H1 (cell line): ENCODE measurements at regions not wholly inside any gene's neighbourhood (a gene's known extent, or its start where the extent isn't known, plus 50 kb on each side); places are given as distances from the start of the nearest gene placed in this dataset.

Experiments
- CTCF ChIA-PET: fragments of 300-600 bp; sonication (Branson Sonifier 250); formaldehyde crosslinking; loops from one replicate; lab custom pipeline; 2021; ENCODE audit not compliant: partially characterized antibody; lab: Charles Lee
- POLR2A ChIA-PET: fragments of 300-600 bp; sonication (Branson Sonifier 250); formaldehyde crosslinking; loops from one replicate; lab custom pipeline; 2021; ENCODE audit warnings: inconsistent platforms; ENCODE audit not compliant: partially characterized antibody; lab: Charles Lee
- DNase-seq, 2 experiments: peaks; one replicate each; pipeline versions ENCODE4 v3.0.0 to v3.0.0-alpha.2; 2010 to 2022; ENCODE audit warnings: low spot score in 2 of 2, low read depth in 1 of 2, mixed read lengths in 1 of 2
- FAIRE-seq: peaks from 2 replicates; lab custom pipeline; 2011; peaks lifted over from hg19 to GRCh38; lab: Jason Lieb, UNC
- H2AFZ ChIP-seq: 2 replicates; pipeline ENCODE4 v1.8.1; 2012; ENCODE audit warnings: low read length, inconsistent platforms
- H2AK5ac ChIP-seq: 2 replicates; pipeline ENCODE4 v1.6.1; 2013; ENCODE audit warnings: low read depth, low read length
- H2BK120ac ChIP-seq: replicated peaks from 2 replicates; pipeline ENCODE3; 2013; ENCODE audit warnings: low read depth, low read length, inconsistent platforms
- H2BK12ac ChIP-seq: 2 replicates; pipeline ENCODE4 v1.6.1; 2013; ENCODE audit warnings: low read depth, low read length
- H2BK15ac ChIP-seq: 2 replicates; pipeline ENCODE4 v1.6.1; 2013; ENCODE audit warnings: low read length
- H2BK20ac ChIP-seq: 2 replicates; pipeline ENCODE4 v1.6.1; 2013; ENCODE audit warnings: low read length
- H2BK5ac ChIP-seq: 2 replicates; pipeline ENCODE4 v1.6.1; 2013; ENCODE audit warnings: low read depth, low read length
- H3K14ac ChIP-seq: 2 replicates; pipeline ENCODE4 v1.6.1; 2013; ENCODE audit warnings: inconsistent platforms; ENCODE audit not compliant: insufficient read length
- H3K18ac ChIP-seq: 2 replicates; pipeline ENCODE4 v1.6.1; 2013; ENCODE audit warnings: low read length; ENCODE audit errors: extremely low read depth
- H3K23ac ChIP-seq: 2 replicates; pipeline ENCODE4 v1.6.1; 2013; ENCODE audit warnings: inconsistent platforms; ENCODE audit not compliant: insufficient read length
- H3K23me2 ChIP-seq: 2 replicates; pipeline ENCODE4 v1.6.1; 2013; ENCODE audit warnings: low read depth, low read length
- H3K27ac ChIP-seq: 2 replicates; pipeline ENCODE4 v1.6.1; 2011; ENCODE audit warnings: low read depth, low read length, inconsistent platforms
- H3K27me3 ChIP-seq, 4 experiments: replicated peaks in 1 of 4; 1 replicate in 1 of 4; 2 replicates in 3 of 4; pipeline versions ENCODE4 v1.6.1 to v1.8.1; 2011 to 2013; ENCODE audit warnings: low read length in 3 of 4, mild to moderate bottlenecking in 3 of 4, inconsistent platforms in 2 of 4, mixed read lengths in 2 of 4, moderate library complexity in 1 of 4; ENCODE audit not compliant: control insufficient read depth in 3 of 4, insufficient read depth in 3 of 4; ENCODE audit errors: extremely low read depth in 1 of 4
- H3K36me3 ChIP-seq, 4 experiments: 2 replicates each; pipeline versions ENCODE4 v1.6.1 to v1.8.1; 2011 to 2013; ENCODE audit warnings: mild to moderate bottlenecking in 4 of 4, low read length in 3 of 4, moderate library complexity in 2 of 4, control low read depth in 1 of 4, inconsistent platforms in 1 of 4; ENCODE audit not compliant: insufficient read depth in 4 of 4, control insufficient read depth in 2 of 4
- H3K4ac ChIP-seq: replicated peaks from 2 replicates; pipeline ENCODE3; 2013; ENCODE audit warnings: low read length, low read depth, mixed read lengths, inconsistent platforms; ENCODE audit not compliant: insufficient read length
- H3K4me1 ChIP-seq, 4 experiments: replicated peaks in 1 of 4; 1 replicate in 1 of 4; 2 replicates in 3 of 4; pipeline versions ENCODE4 v1.6.1 to v1.8.1; 2011 to 2013; ENCODE audit warnings: low read length in 3 of 4, inconsistent platforms in 2 of 4, mixed read lengths in 1 of 4; ENCODE audit not compliant: insufficient read depth in 4 of 4, control insufficient read depth in 3 of 4
- H3K4me2 ChIP-seq, 2 experiments: 2 replicates each; pipeline versions ENCODE4 v1.6.1 to v1.8.1; 2011 to 2013; ENCODE audit warnings: low read depth in 2 of 2, low read length in 2 of 2, control low read depth in 1 of 2, inconsistent platforms in 1 of 2, mild to moderate bottlenecking in 1 of 2; ENCODE audit not compliant: insufficient read depth in 1 of 2
- H3K4me3 ChIP-seq, 4 experiments: fragments of 200-600, 300-600 bp in 1 of 4; sonication (generic), shearing (Covaris generic), sonication (Bioruptor Twin) in 1 of 4; 2 replicates each; pipeline versions ENCODE4 v1.5.1 to v1.8.1; 2011 to 2016; ENCODE audit warnings: low read length in 4 of 4, low read depth in 3 of 4, control low read depth in 2 of 4, inconsistent platforms in 2 of 4, mild to moderate bottlenecking in 2 of 4, mixed read lengths in 1 of 4, moderate library complexity in 1 of 4; ENCODE audit not compliant: insufficient read depth in 2 of 4; ENCODE audit errors: extremely low read depth in 1 of 4
- H3K56ac ChIP-seq: replicated peaks from 2 replicates; pipeline ENCODE3; 2013; ENCODE audit warnings: low read depth, mild to moderate bottlenecking, mixed read lengths, low read length, inconsistent platforms; ENCODE audit not compliant: insufficient read length
- H3K79me1 ChIP-seq: 2 replicates; pipeline ENCODE4 v1.6.1; 2013; ENCODE audit warnings: low read depth, low read length, control low read depth
- H3K79me2 ChIP-seq, 2 experiments: 2 replicates each; pipeline versions ENCODE4 v1.6.1 to v1.8.1; 2012 to 2013; ENCODE audit warnings: low read length in 2 of 2, mild to moderate bottlenecking in 2 of 2, inconsistent platforms in 1 of 2; ENCODE audit not compliant: insufficient read depth in 2 of 2, control insufficient read depth in 1 of 2
- H3K9ac ChIP-seq, 4 experiments: replicated peaks in 1 of 4; 1 replicate in 1 of 4; 2 replicates in 3 of 4; pipeline versions ENCODE4 v1.6.1 to v1.8.1; 2011 to 2013; ENCODE audit warnings: low read depth in 3 of 4, low read length in 3 of 4, control low read depth in 2 of 4, mild to moderate bottlenecking in 2 of 4, moderate library complexity in 2 of 4, inconsistent platforms in 1 of 4; ENCODE audit errors: extremely low read depth in 1 of 4
- H3K9me3 ChIP-seq, 2 experiments: 2 replicates each; pipeline versions ENCODE4 v1.6.1 to v1.8.1; 2012 to 2013; ENCODE audit warnings: mild to moderate bottlenecking in 2 of 2, moderate library complexity in 2 of 2, control low read depth in 1 of 2, inconsistent platforms in 1 of 2, low read depth in 1 of 2, low read length in 1 of 2, mixed read lengths in 1 of 2; ENCODE audit not compliant: insufficient read depth in 2 of 2
- H4K20me1 ChIP-seq, 2 experiments: replicated peaks in 1 of 2; 2 replicates each; pipeline versions ENCODE3 to v1.8.1; 2011 to 2013; ENCODE audit warnings: inconsistent platforms in 2 of 2, low read length in 2 of 2, mild to moderate bottlenecking in 1 of 2; ENCODE audit not compliant: insufficient read depth in 2 of 2, control insufficient read depth in 1 of 2
- H4K5ac ChIP-seq: 2 replicates; pipeline ENCODE4 v1.6.1; 2013; ENCODE audit warnings: low read length, low read depth, mixed read lengths, inconsistent platforms; ENCODE audit not compliant: insufficient read length
- H4K8ac ChIP-seq: 2 replicates; pipeline ENCODE4 v1.8.0; 2013; ENCODE audit warnings: mild to moderate bottlenecking, moderate library complexity, low read length, inconsistent platforms; ENCODE audit not compliant: insufficient read depth; ENCODE audit errors: extremely low read depth
- H4K91ac ChIP-seq: replicated peaks from 2 replicates; pipeline ENCODE3; 2013; ENCODE audit warnings: low read length, mixed read lengths, inconsistent platforms; ENCODE audit not compliant: insufficient read length
- EP300 ChIP-seq, 2 experiments: IDR thresholded peaks; 1 replicate in 1 of 2; 2 replicates in 1 of 2; pipeline ENCODE4 v1.6.1; 2011 to 2012; ENCODE audit warnings: low read depth in 2 of 2, low read length in 2 of 2, mild to moderate bottlenecking in 2 of 2, borderline replicate concordance in 1 of 2, inconsistent platforms in 1 of 2, moderate library complexity in 1 of 2
- RNF2 ChIP-seq: fragments of 200-900, 300-1000 bp; sonication (generic); IDR thresholded peaks from 2 replicates; pipeline ENCODE4 v1.7.1; 2016; ENCODE audit warnings: borderline replicate concordance, low read depth, mild to moderate bottlenecking, antibody characterized with exemption, low read length; ENCODE audit not compliant: poor library complexity, severe bottlenecking; ENCODE audit errors: missing control alignments

GRCh38 chr6:122286512-122286911 is 112.9 kb upstream of the HSF2 start:
- H3K9ac ChIP-seq, result no peak overlapping the region
- no peaks in the 10 kb centered on the region for H3K79me2 ChIP-seq
- FAIRE-seq (no peak), DNase-seq (no peak)
- no peak overlapping the region for H2BK120ac ChIP-seq
- H3K56ac ChIP-seq, result no peak overlapping the region
- H2BK12ac ChIP-seq, result no peak overlapping the region
- ChIA-PET CTCF (interaction anchor here (0.7 to 1.8 kb wide), 3 partner anchors 234 to 890 kb away, joined by 3 read pairs; no protein-coding TSS in a partner anchor), POLR2A (no interaction called here)
- H3K4ac ChIP-seq, result no peak overlapping the region
- H2BK20ac ChIP-seq, result no peak overlapping the region
- no peak overlapping the region for H3K4me2 ChIP-seq
- no peak overlapping the region for H3K23ac ChIP-seq
- H4K20me1 ChIP-seq, result no peaks in the 10 kb centered on the region
- no peaks in the 10 kb centered on the region for H3K79me1 ChIP-seq
- no peak overlapping the region for H2BK15ac ChIP-seq
- no peak overlapping the region for H2AK5ac ChIP-seq
- no peak overlapping the region for H2AFZ ChIP-seq
- H2BK5ac ChIP-seq, result no peak overlapping the region
- H3K18ac ChIP-seq, result no peak overlapping the region
- peaks cover 0 to 2% (median 0%) of the 10 kb centered on the region in 4 experiments; a peak in 1 of 7 replicates for H3K4me1 ChIP-seq
- no peak for TF ChIP-seq RNF2
- no peak for TF ChIP-seq EP300 (IDR thresholded peaks at IDR 0.05; ENCODE audit: borderline replicate concordance in 1 of 2, low read depth in 2 of 2, low read length in 2 of 2)
- no peak overlapping the region for H4K91ac ChIP-seq
- no peak overlapping the region for H3K4me3 ChIP-seq
- no peaks in the 10 kb centered on the region for H3K36me3 ChIP-seq
- no peak overlapping the region for H3K14ac ChIP-seq
- H3K27me3 ChIP-seq, result no peaks in the 10 kb centered on the region
- peaks cover 0 to 2% of the 10 kb centered on the region in 2 experiments; a peak in 1 of 4 replicates for H3K9me3 ChIP-seq
- no peaks in the 10 kb centered on the region for H3K23me2 ChIP-seq
- H4K8ac ChIP-seq, result no peak overlapping the region
- H3K27ac ChIP-seq, result no peak overlapping the region
- H4K5ac ChIP-seq, result no peak overlapping the region
